Loucy (cell line): ENCODE measurements at regions not wholly inside any gene's neighbourhood (a gene's known extent, or its start where the extent isn't known, plus 50 kb on each side); places are given as distances from the start of the nearest gene placed in this dataset.

Experiments
- H2AFZ ChIP-seq: fragments of 200-600 bp; sonication (generic); 2 replicates; pipeline ENCODE4 v1.6.0; 2016; ENCODE audit warnings: antibody characterized with exemption, mild to moderate bottlenecking, low read length, moderate library complexity
- H3F3A ChIP-seq: fragments of 200-600 bp; 2 replicates; pipeline ENCODE4 v1.6.0; 2016; ENCODE audit warnings: antibody characterized with exemption, low read depth, mild to moderate bottlenecking
- H3K27me3 ChIP-seq: fragments of 200-600 bp; sonication (generic); 2 replicates; pipeline ENCODE4 v1.6.1; 2014; ENCODE audit warnings: low read length, mild to moderate bottlenecking; ENCODE audit not compliant: insufficient read depth, poor library complexity, severe bottlenecking
- H3K36me3 ChIP-seq: fragments of 200-600 bp; sonication (generic); 2 replicates; pipeline ENCODE4 v1.6.1; 2016; ENCODE audit warnings: low read length; ENCODE audit not compliant: insufficient read depth
- H3K4me1 ChIP-seq: fragments of 200-600 bp; sonication (generic); 2 replicates; pipeline ENCODE4 v1.5.1; 2014; ENCODE audit warnings: low read length, mild to moderate bottlenecking; ENCODE audit not compliant: insufficient read depth, poor library complexity, severe bottlenecking
- H3K4me2 ChIP-seq: fragments of 200-600 bp; sonication (generic); 2 replicates; pipeline ENCODE4 v1.6.0; 2014; ENCODE audit warnings: antibody characterized with exemption, low read length, low read depth, mild to moderate bottlenecking; ENCODE audit not compliant: poor library complexity, severe bottlenecking
- H3K4me3 ChIP-seq: fragments of 200-600 bp; sonication (generic); 2 replicates; pipeline ENCODE4 v1.5.1; 2014; ENCODE audit warnings: low read length, mild to moderate bottlenecking, mixed read lengths; ENCODE audit not compliant: poor library complexity, severe bottlenecking
- H3K79me2 ChIP-seq: fragments of 200-600 bp; sonication (generic); 2 replicates; pipeline ENCODE4 v1.6.1; 2014; ENCODE audit warnings: low read length; ENCODE audit not compliant: insufficient read depth
- H3K9ac ChIP-seq: fragments of 200-600 bp; sonication (generic); 2 replicates; pipeline ENCODE4 v1.6.0; 2014; ENCODE audit warnings: mild to moderate bottlenecking, low read depth, low read length, moderate library complexity; ENCODE audit not compliant: poor library complexity, severe bottlenecking
- H3K9me2 ChIP-seq: fragments of 200-600 bp; sonication (generic); replicated peaks from 2 replicates; pipeline ENCODE4 v1.6.1; 2016; ENCODE audit warnings: low read depth, low read length, mixed read lengths
- H3K9me3 ChIP-seq: fragments of 200-600 bp; sonication (generic); 2 replicates; pipeline ENCODE4 v1.6.1; 2014; ENCODE audit warnings: mild to moderate bottlenecking, antibody characterized with exemption, low read length, low read depth; ENCODE audit not compliant: insufficient read depth
- H4K20me1 ChIP-seq: fragments of 200-600 bp; sonication (generic); 2 replicates; pipeline ENCODE4 v1.6.0; 2014; ENCODE audit warnings: antibody characterized with exemption, low read length, mild to moderate bottlenecking; ENCODE audit not compliant: insufficient read depth, poor library complexity, severe bottlenecking
- CTCF ChIP-seq: fragments of 200-600 bp; sonication (generic); conservative IDR thresholded peaks from 2 replicates; pipeline ENCODE4 v1.5.1; 2014; ENCODE audit warnings: mild to moderate bottlenecking, antibody characterized with exemption, low read length
- EZH2phosphoT487 ChIP-seq: fragments of 200-600 bp; IDR thresholded peaks from 2 replicates; pipeline ENCODE4 v1.6.1; 2018; ENCODE audit warnings: antibody characterized with exemption, mild to moderate bottlenecking, moderate library complexity, borderline replicate concordance

GRCh38 chr2:239903803-239904202 lies 121.3 kb downstream of the NDUFA10 start:
- Histone ChIP-seq H2AFZ (no peak overlapping the region), H3K4me2 (no peak overlapping the region)
- TF ChIP-seq CTCF (no peak), EZH2phosphoT487 (no peak)

GRCh38 chr2:239903210-239903609 lies 121.9 kb downstream of the NDUFA10 start:
- Histone ChIP-seq H3K27me3 (no peaks in the 10 kb centered on the region), H3F3A (no peaks in the 10 kb centered on the region), H4K20me1 (no peaks in the 10 kb centered on the region), H3K4me1 (no peaks in the 10 kb centered on the region), H3K79me2 (no peaks in the 10 kb centered on the region), H3K4me2 (no peak overlapping the region), H3K36me3 (no peaks in the 10 kb centered on the region), H3K9me3 (peaks cover 7% of the 10 kb centered on the region; the same call in 1 of the 2 replicates), H3K9ac (no peak overlapping the region), H3K4me3 (no peak overlapping the region), H3K9me2 (no peaks in the 10 kb centered on the region), H2AFZ (no peak overlapping the region)
- TF ChIP-seq CTCF = no peak
- no peak for TF ChIP-seq EZH2phosphoT487

More at GRCh38 chr2:239903803-239904202, 121.3 kb downstream of the NDUFA10 start:
- H3K4me1 ChIP-seq = no peaks in the 10 kb centered on the region
- no peak overlapping the region for H3K4me3 ChIP-seq
- H3F3A ChIP-seq = no peaks in the 10 kb centered on the region
- no peaks in the 10 kb centered on the region for H3K79me2 ChIP-seq
- H3K9me2 ChIP-seq = no peaks in the 10 kb centered on the region
- H3K27me3 ChIP-seq = no peaks in the 10 kb centered on the region
- H3K9me3 ChIP-seq = peaks cover 7% of the 10 kb centered on the region; the same call in 1 of the 2 replicates
- no peaks in the 10 kb centered on the region for H4K20me1 ChIP-seq
- H3K36me3 ChIP-seq = no peaks in the 10 kb centered on the region
- no peak overlapping the region for H3K9ac ChIP-seq

DNA sequence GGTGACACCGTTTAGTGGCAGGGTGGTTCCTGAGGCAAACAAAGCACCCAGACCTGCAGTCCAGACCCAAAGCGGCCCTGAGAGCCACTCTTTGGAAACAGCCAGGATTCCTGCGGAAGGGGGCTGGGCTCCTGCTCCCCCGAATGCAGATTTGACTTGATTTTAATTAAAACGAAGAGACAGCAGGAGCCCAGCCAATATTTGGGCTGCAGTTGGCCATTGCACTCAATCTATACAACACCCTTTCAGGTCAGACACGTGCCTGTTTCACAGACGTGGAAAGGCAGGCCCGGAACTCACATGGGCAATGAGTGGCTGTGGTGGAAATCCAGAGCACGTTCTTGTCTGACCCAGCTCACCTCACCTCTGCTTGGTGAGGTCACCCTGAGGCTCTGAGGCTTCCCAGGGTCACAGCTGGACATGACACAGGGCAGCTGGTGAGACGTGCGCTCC lies 122.4 kb downstream of the NDUFA10 start:
- Histone ChIP-seq H3K4me3 (no peak overlapping the region), H3K4me1 (no peaks in the 10 kb centered on the region), H3F3A (no peaks in the 10 kb centered on the region), H3K9me3 (peaks cover 7% of the 10 kb centered on the region; the same call in 1 of the 2 replicates), H3K27me3 (no peaks in the 10 kb centered on the region), H3K36me3 (no peaks in the 10 kb centered on the region), H3K9me2 (no peaks in the 10 kb centered on the region), H4K20me1 (no peaks in the 10 kb centered on the region), H3K79me2 (no peaks in the 10 kb centered on the region), H3K4me2 (no peak overlapping the region), H3K9ac (no peak overlapping the region), H2AFZ (no peak overlapping the region)
- no peak for TF ChIP-seq EZH2phosphoT487
- no peak for TF ChIP-seq CTCF
